CD8-positive, alpha-beta memory T cell (primary cell): ENCODE measurements at regions not wholly inside any gene's neighbourhood (a gene's known extent, or its start where the extent isn't known, plus 50 kb on each side); places are given as distances from the start of the nearest gene placed in this dataset.
"Not testable (repeated sequence)": the region's sequence is repeated elsewhere in the genome, so short reads cannot be mapped to it uniquely, and the experiment has no call there.

Source experiments
- CTCF ChIA-PET: fragments of 350-600 bp; sonication (Branson Sonifier 250); formaldehyde crosslinking; loops from one replicate; lab custom pipeline; 2021; ENCODE audit warnings: antibody characterized with exemption; lab: Charles Lee
- POLR2A ChIA-PET: fragments of 350-600 bp; sonication (Branson Sonifier 250); formaldehyde crosslinking; loops from one replicate; lab custom pipeline; 2021; ENCODE audit warnings: antibody characterized with exemption; lab: Charles Lee
- DNase-seq, 5 donors: peaks; one replicate each; pipeline versions ENCODE4 v3.0.0 to v3.0.0-alpha.2; 2020 to 2022; ENCODE audit warnings: mixed read lengths in 1 of 5
- H3K27ac ChIP-seq: one replicate; pipeline ENCODE4 v1.7.0; 2013; ENCODE audit warnings: low read depth, mild to moderate bottlenecking, low read length, moderate library complexity
- H3K27me3 ChIP-seq: 2 replicates; pipeline ENCODE4 v1.7.0; 2013; ENCODE audit warnings: low read length, mild to moderate bottlenecking; ENCODE audit not compliant: insufficient read depth, poor library complexity, severe bottlenecking
- H3K36me3 ChIP-seq: 2 replicates; pipeline ENCODE4 v1.7.0; 2013; ENCODE audit warnings: mild to moderate bottlenecking, low read length, moderate library complexity; ENCODE audit not compliant: insufficient read depth
- H3K4me1 ChIP-seq: 2 replicates; pipeline ENCODE4 v1.7.0; 2013; ENCODE audit warnings: mild to moderate bottlenecking, low read length, moderate library complexity; ENCODE audit not compliant: insufficient read depth
- H3K4me3 ChIP-seq: 2 replicates; pipeline ENCODE4 v1.7.0; 2013; ENCODE audit warnings: mild to moderate bottlenecking, low read length
- H3K9me3 ChIP-seq: 2 replicates; pipeline ENCODE4 v1.7.0; 2013; ENCODE audit warnings: mild to moderate bottlenecking, low read length
- H3K27ac Mint-ChIP-seq, 8 donors: one replicate each; pipeline ENCODE4 v1.8.0; 2020 to 2021; ENCODE audit warnings: mixed read lengths in 8 of 8, mild to moderate bottlenecking in 6 of 8, inconsistent platforms in 3 of 8, moderate library complexity in 3 of 8
- H3K27me3 Mint-ChIP-seq, 2 donors: one replicate each; pipeline ENCODE4 v1.8.0; 2020 to 2021; ENCODE audit warnings: mixed read lengths in 2 of 2, mild to moderate bottlenecking in 1 of 2, moderate library complexity in 1 of 2
- H3K36me3 Mint-ChIP-seq, 3 donors: one replicate each; pipeline ENCODE4 v1.8.0; 2020 to 2021; ENCODE audit warnings: mixed read lengths in 3 of 3, inconsistent platforms in 1 of 3, mild to moderate bottlenecking in 1 of 3
- H3K4me1 Mint-ChIP-seq, 3 donors: one replicate each; pipeline ENCODE4 v1.8.0; 2020 to 2021; ENCODE audit warnings: mixed read lengths in 3 of 3, inconsistent platforms in 1 of 3, mild to moderate bottlenecking in 1 of 3
- H3K4me3 Mint-ChIP-seq, 7 donors: one replicate each; pipeline ENCODE4 v1.8.0; 2020 to 2021; ENCODE audit warnings: mixed read lengths in 7 of 7, mild to moderate bottlenecking in 6 of 7, moderate library complexity in 4 of 7, inconsistent platforms in 2 of 7
- H3K9me3 Mint-ChIP-seq, 5 donors: one replicate each; pipeline ENCODE4 v1.8.0; 2020 to 2022; ENCODE audit warnings: mixed read lengths in 5 of 5, mild to moderate bottlenecking in 3 of 5, moderate library complexity in 2 of 5, inconsistent platforms in 1 of 5

GRCh38 chr7:86991771-86992191, 67.7 kb downstream of the ELAPOR2 start:
- Histone ChIP-seq H3K27me3 (no peaks in the 10 kb centered on the region), H3K9me3 (no peaks in the 10 kb centered on the region), H3K4me3 (no peak overlapping the region), H3K36me3 (no peaks in the 10 kb centered on the region), H3K27ac (no peak overlapping the region), H3K4me1 (no peaks in the 10 kb centered on the region)
- POLR2A ChIA-PET, result no interaction called here
- CTCF ChIA-PET, result interaction anchor here (1.3 to 1.5 kb wide), 2 partner anchors 13 to 68 kb away, joined by 3 read pairs; partner anchors contain the start of gene ELAPOR2
- H3K9me3 Mint-ChIP-seq, result peaks cover 0 to 4% (median 0%) of the 10 kb centered on the region in 5 donors
- no peaks in the 10 kb centered on the region for H3K36me3 Mint-ChIP-seq
- no peak for DNase-seq
- H3K27me3 Mint-ChIP-seq, result peaks cover 2 to 9% of the 10 kb centered on the region in 2 donors
- H3K4me3 Mint-ChIP-seq, result no peak overlapping the region
- H3K4me1 Mint-ChIP-seq, result peaks cover 0 to 6% (median 2%) of the 10 kb centered on the region in 3 donors
- H3K27ac Mint-ChIP-seq, result no peak overlapping the region

DNA sequence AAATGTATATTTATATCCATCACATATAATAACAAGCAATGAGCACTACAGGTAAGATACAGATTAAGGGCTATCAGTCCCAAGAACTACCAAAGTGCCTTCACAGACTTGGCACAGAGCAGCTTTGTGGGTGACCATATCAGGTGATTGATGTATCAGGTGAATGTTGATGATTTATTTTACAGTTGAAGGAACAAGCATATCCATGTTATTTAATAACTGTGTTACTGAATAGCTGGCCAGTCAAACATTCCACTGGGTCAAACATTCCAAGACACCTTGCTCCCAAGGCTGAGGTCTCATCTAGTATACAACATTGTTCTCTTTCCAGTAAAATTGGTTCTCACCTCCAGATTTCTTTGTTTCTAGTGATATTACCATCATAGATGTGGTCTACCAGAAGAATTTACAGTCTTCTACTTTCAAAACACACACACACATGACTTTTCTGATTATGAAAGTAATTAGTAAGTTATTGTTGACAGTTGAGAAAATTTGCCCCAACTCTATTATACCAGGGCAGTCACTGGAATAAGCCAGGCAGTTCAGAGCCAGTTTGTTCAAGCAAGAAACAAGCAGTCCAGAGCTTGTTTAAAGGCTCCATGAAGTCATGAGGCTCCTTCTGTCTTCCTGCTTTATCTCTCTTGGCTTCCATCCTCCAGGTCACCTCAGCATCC, 68.2 kb downstream of the ELAPOR2 start:
- Mint-ChIP-seq H3K36me3 (no peaks in the 10 kb centered on the region), H3K4me1 (peaks cover 0 to 6% (median 2%) of the 10 kb centered on the region in 3 donors), H3K27ac (no peak overlapping the region), H3K9me3 (peaks cover 0 to 4% (median 0%) of the 10 kb centered on the region in 5 donors), H3K27me3 (peaks cover 2 to 5% of the 10 kb centered on the region in 2 donors), H3K4me3 (no peak overlapping the region)
- ChIA-PET POLR2A (no interaction called here), CTCF (interaction anchor here (1.3 to 1.5 kb wide), 2 partner anchors 12 to 68 kb away, joined by 3 read pairs; partner anchors contain the start of gene ELAPOR2)
- no peaks in the 10 kb centered on the region for H3K27me3 ChIP-seq
- no peaks in the 10 kb centered on the region for H3K4me1 ChIP-seq
- no peak overlapping the region for H3K4me3 ChIP-seq
- DNase-seq, result no peak
- no peaks in the 10 kb centered on the region for H3K9me3 ChIP-seq
- H3K36me3 ChIP-seq, result no peaks in the 10 kb centered on the region
- no peak overlapping the region for H3K27ac ChIP-seq

DNA sequence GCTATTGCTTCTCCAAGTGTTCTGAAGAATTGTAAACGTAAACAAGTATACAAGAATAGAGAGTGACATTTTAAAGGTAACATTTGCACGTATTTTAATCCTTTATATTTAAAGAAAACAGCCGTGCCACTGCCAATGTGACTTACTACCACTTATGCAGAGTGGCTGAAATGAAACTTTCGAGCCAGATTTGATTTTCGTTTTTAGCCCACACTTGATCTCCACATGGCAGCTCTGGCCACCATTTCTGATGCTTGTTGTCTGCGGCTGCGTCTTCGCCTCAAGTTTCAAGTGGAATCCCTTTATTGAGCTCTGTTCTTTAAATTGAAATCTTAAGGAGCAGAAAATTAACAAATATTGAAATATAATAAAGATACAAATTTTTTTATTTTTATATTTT, 70.0 kb downstream of the ELAPOR2 start:
- H3K27me3 ChIP-seq, result no peaks in the 10 kb centered on the region
- H3K9me3 ChIP-seq, result no peaks in the 10 kb centered on the region
- peak overlapping the region in 1 of 8 donors; percentile 44 for H3K27ac Mint-ChIP-seq
- peaks cover 7 to 18% (median 12%) of the 10 kb centered on the region in 5 donors for H3K9me3 Mint-ChIP-seq
- H3K4me1 Mint-ChIP-seq, result peaks cover 0 to 6% (median 2%) of the 10 kb centered on the region in 3 donors
- H3K4me3 ChIP-seq, result no peak overlapping the region
- no peaks in the 10 kb centered on the region for H3K4me1 ChIP-seq
- CTCF ChIA-PET, result no interaction called here
- H3K4me3 Mint-ChIP-seq, result peak overlapping the region in 1 of 7 donors; percentile 45
- H3K36me3 ChIP-seq, result no peaks in the 10 kb centered on the region
- no peak for DNase-seq
- POLR2A ChIA-PET, result no interaction called here
- peaks cover 0 to 1% of the 10 kb centered on the region in 2 donors for H3K27me3 Mint-ChIP-seq
- H3K36me3 Mint-ChIP-seq, result peaks cover 0 to 14% (median 0%) of the 10 kb centered on the region in 3 donors
- H3K27ac ChIP-seq, result no peak overlapping the region

GRCh38 chr7:86987834-86988233, 71.6 kb downstream of the ELAPOR2 start:
- H3K4me3 Mint-ChIP-seq, result not testable (repeated sequence)

GRCh38 chr7:86987358-86987757, 72.1 kb downstream of the ELAPOR2 start:
- H3K4me1 Mint-ChIP-seq, DNase-seq, POLR2A ChIA-PET, CTCF ChIA-PET, H3K36me3 ChIP-seq, H3K9me3 ChIP-seq, H3K27ac Mint-ChIP-seq, H3K27ac ChIP-seq, H3K4me1 ChIP-seq, H3K4me3 ChIP-seq, H3K4me3 Mint-ChIP-seq, H3K27me3 ChIP-seq, H3K27me3 Mint-ChIP-seq: not testable (repeated sequence)
- H3K9me3 Mint-ChIP-seq, result peaks cover 10 to 26% (median 18%) of the 10 kb centered on the region in 5 donors
- H3K36me3 Mint-ChIP-seq, result peaks cover 0 to 24% (median 2%) of the 10 kb centered on the region in 3 donors

More at GRCh38 chr7:86987834-86988233, 71.6 kb downstream of the ELAPOR2 start:
- H3K4me1 ChIP-seq, H3K27ac ChIP-seq, H3K9me3 ChIP-seq, DNase-seq, H3K36me3 ChIP-seq, H3K27me3 Mint-ChIP-seq, CTCF ChIA-PET, POLR2A ChIA-PET, H3K27ac Mint-ChIP-seq, H3K4me3 ChIP-seq, H3K4me1 Mint-ChIP-seq, H3K27me3 ChIP-seq: not testable (repeated sequence)
- Mint-ChIP-seq H3K36me3 (peaks cover 0 to 24% (median 2%) of the 10 kb centered on the region in 3 donors), H3K9me3 (peaks cover 10 to 26% (median 18%) of the 10 kb centered on the region in 5 donors)

GRCh38 chr7:86985342-86985741, 74.1 kb downstream of the ELAPOR2 start:
- H3K27me3 ChIP-seq, H3K4me3 ChIP-seq, CTCF ChIA-PET, H3K27ac Mint-ChIP-seq, H3K4me3 Mint-ChIP-seq, H3K27ac ChIP-seq, H3K36me3 ChIP-seq, POLR2A ChIA-PET, H3K4me1 ChIP-seq, DNase-seq, H3K27me3 Mint-ChIP-seq, H3K9me3 ChIP-seq: not testable (repeated sequence)
- peaks cover 0 to 24% (median 2%) of the 10 kb centered on the region in 3 donors for H3K36me3 Mint-ChIP-seq
- H3K9me3 Mint-ChIP-seq, result peaks cover 10 to 26% (median 18%) of the 10 kb centered on the region in 5 donors
- peaks cover 10 to 13% (median 10%) of the 10 kb centered on the region in 3 donors for H3K4me1 Mint-ChIP-seq

DNA sequence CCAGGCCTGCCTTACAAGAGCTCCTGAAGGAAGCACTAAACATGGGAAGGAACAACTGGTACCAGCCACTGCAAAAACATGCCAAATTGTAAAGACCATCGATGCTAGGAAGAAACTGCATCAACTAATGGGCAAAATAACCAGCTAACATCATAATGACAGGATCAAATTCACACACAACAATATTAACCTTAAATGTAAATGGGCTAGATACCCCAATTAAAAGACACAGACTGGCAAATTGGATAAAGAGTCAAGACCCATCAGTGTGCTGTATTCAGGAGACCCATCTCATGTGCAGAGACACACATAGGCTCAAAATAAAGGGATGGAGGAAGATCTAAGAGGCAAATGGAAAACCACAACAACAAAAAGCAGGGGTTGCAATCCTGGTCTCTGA, 75.8 kb downstream of the ELAPOR2 start:
- H3K27me3 ChIP-seq, H3K27me3 Mint-ChIP-seq, CTCF ChIA-PET, POLR2A ChIA-PET, H3K36me3 ChIP-seq, H3K27ac ChIP-seq, H3K4me3 ChIP-seq, DNase-seq, H3K4me3 Mint-ChIP-seq, H3K9me3 ChIP-seq: not testable (repeated sequence)
- Mint-ChIP-seq H3K27ac (peak overlapping the region in 1 of 8 donors; percentile 18), H3K4me1 (peaks cover 23 to 29% (median 26%) of the 10 kb centered on the region in 3 donors), H3K36me3 (peaks cover 0 to 24% (median 2%) of the 10 kb centered on the region in 3 donors), H3K9me3 (peaks cover 10 to 26% (median 18%) of the 10 kb centered on the region in 5 donors)
- H3K4me1 ChIP-seq, result peaks cover 19% of the 10 kb centered on the region

- Mint-ChIP-seq H3K4me1 (peaks cover 31 to 41% (median 39%) of the 10 kb centered on the region in 3 donors), H3K36me3 (peaks cover 0 to 24% (median 2%) of the 10 kb centered on the region in 3 donors), H3K9me3 (peaks cover 10 to 22% (median 18%) of the 10 kb centered on the region in 5 donors)
- DNase-seq, H3K4me3 ChIP-seq, H3K27ac Mint-ChIP-seq, H3K27me3 Mint-ChIP-seq, H3K36me3 ChIP-seq, H3K27ac ChIP-seq, H3K9me3 ChIP-seq, H3K4me3 Mint-ChIP-seq, H3K27me3 ChIP-seq, CTCF ChIA-PET: not testable (repeated sequence)
- peaks cover 25% of the 10 kb centered on the region for H3K4me1 ChIP-seq
- POLR2A ChIA-PET, result interaction anchor here (0.9 kb wide), 1 partner anchor 33 kb away, joined by 3 read pairs; no protein-coding TSS in a partner anchor
Measured at GRCh38 chr7:86981937-86982336, 77.5 kb downstream of the ELAPOR2 start.
